Left ventricle myocardium superior (tissue), 1 donor: ENCODE measurements at regions not wholly inside any gene's neighbourhood (a gene's known extent, or its start where the extent isn't known, plus 50 kb on each side); places are given as distances from the start of the nearest gene placed in this dataset.

Experiments used
- ATAC-seq: fragments of 200-7000 bp; cut with Tn5 transposase; one replicate; pipeline ENCODE4 v1.9.1; 2020; ENCODE audit warnings: mild to moderate bottlenecking, moderate library complexity
- DNase-seq: peaks from one replicate; pipeline ENCODE4 v3.0.0-alpha.2; 2020
- intact Hi-C: fragments of 100-400 bp; cut with micrococcal nuclease; formaldehyde crosslinking; loops from one replicate; pipeline ENCODE4 v1.11.0; 2022
- donor health status: DM: no; HTN: yes; CAD: no; lungs with severe emphysema.

- intact Hi-C loops = no loop called here
- DNase-seq (no peak), ATAC-seq (no peak)
Measured at GRCh38 chr4:163816494-163816893, 322.0 kb downstream of the TMA16 start.

DNA sequence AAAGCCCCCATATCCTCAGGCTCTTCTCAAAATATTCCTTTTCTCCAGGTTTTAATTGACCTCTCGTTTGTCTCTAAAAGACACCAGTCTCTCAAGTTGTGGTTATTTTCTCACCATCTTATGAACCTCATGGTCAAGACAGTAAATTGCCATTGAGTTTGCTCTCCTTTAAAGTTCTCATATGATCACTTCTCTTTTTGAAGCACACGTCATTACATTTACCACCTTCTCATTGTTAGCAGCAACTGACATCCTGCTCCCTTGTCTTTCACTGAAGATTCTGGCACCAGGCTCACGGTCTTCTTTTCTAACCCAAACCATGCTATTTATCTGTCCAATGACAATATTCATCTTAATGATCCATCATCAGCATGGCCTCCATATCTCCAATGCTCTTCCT, 324.2 kb downstream of the TMA16 start:
- intact Hi-C loops = no loop called here
- ATAC-seq (no peak), DNase-seq (no peak)

GRCh38 chr4:163833669-163834068, 339.2 kb downstream of the TMA16 start:
- ATAC-seq (no peak), DNase-seq (no peak)
- intact Hi-C loops = no loop called here

- intact Hi-C loops = no loop called here
- ATAC-seq (no peak), DNase-seq (no peak)
Measured at GRCh38 chr4:163846008-163846407, 351.5 kb downstream of the TMA16 start.

- intact Hi-C loops = no loop called here
- no peak for ATAC-seq
- DNase-seq = no peak
Measured at GRCh38 chr4:163852246-163852645, 357.8 kb downstream of the TMA16 start.

DNA sequence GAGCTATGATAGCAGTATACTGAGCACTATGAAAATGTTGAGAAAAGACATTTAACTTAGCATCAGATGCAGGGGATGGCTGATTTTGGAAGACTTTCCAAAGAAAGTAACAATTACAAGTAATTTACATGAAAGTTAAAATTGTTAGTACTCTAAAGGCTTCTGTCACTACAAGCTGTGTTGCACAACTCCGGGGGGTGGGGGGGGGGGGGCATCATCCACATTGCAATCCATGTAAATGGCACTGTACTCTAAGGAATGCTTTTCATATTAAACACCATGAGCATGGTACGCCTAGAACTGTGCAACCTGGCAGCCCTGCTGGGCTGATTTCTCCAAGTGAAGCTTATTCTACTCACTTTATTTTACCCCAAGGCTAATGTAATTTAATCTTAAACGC, 363.4 kb downstream of the TMA16 start:
- ATAC-seq (no peak), DNase-seq (no peak)
- intact Hi-C loops = no loop called here

GRCh38 chr4:163858515-163858914, 364.0 kb downstream of the TMA16 start:
- no peak for DNase-seq
- intact Hi-C loops = no loop called here
- no peak for ATAC-seq

DNA sequence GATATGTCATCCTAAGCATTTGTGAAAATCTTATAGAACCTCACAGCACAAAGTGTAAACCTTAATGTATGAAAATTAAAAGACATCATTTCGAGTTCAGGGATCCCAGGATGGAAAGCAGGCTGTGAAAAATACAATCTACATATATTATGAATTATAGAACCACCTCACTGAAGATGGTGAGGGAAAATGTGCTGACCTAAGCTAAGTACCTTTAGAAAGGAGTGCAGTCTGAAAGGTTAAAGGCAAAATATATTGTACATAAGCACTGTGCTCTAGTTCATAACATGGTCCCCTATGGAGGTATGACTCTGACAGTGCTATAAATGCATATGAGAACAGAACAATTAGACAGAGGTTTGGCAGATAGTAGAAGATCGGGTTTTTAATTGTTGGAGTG, 368.6 kb downstream of the TMA16 start:
- no peak for DNase-seq
- intact Hi-C loops = no loop called here
- ATAC-seq = no peak

DNA sequence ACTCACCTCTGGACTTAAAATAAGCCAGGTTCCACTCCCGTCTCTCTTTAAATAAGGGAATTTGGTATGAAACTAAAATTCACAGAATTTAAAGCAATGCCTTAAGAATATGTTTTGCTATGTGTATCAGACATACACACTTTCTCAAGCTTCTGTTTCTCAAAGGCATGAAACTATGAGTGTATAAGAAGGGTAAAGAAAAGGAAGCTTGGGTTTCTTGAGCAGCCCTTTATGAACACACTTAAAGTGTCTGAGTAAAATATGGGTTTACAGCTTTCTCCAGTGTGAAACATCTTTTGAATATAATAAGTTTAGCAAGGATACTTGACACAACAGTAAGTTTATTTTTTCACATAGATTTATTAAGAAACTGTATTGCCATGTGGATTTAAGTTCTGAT, 370.5 kb downstream of the TMA16 start:
- intact Hi-C loops = no loop called here
- ATAC-seq (no peak), DNase-seq (no peak)

GRCh38 chr4:163866728-163867315, 372.3 kb downstream of the TMA16 start:
- ATAC-seq (no peak), DNase-seq (no peak)
- intact Hi-C loops = no loop called here

- intact Hi-C loops = no loop called here
- ATAC-seq = no peak
- no peak for DNase-seq
Measured at GRCh38 chr4:163868445-163868844, 374.0 kb downstream of the TMA16 start.

DNA sequence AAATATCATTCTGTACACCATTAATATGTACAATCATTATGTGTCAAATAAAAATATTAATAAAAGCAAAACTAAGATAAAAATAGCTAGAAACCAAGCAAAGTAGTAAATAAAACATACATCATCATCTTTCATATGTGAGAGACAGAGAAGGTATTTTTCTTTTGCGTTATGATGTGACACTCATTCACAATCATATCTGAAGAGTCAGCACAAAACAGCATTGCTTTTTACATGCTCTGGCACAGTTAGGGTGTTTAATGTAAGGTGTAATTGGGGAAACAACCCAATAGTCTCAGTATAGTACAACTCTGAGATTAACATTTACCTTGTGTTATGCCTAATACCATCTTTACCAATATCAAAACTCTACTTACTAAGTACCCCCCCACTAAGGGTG, 376.6 kb downstream of the TMA16 start:
- ATAC-seq (no peak), DNase-seq (no peak)
- intact Hi-C loops = no loop called here

GRCh38 chr4:163875327-163875726, 380.8 kb downstream of the TMA16 start:
- intact Hi-C loops = no loop called here
- no peak for ATAC-seq
- DNase-seq = no peak

DNA sequence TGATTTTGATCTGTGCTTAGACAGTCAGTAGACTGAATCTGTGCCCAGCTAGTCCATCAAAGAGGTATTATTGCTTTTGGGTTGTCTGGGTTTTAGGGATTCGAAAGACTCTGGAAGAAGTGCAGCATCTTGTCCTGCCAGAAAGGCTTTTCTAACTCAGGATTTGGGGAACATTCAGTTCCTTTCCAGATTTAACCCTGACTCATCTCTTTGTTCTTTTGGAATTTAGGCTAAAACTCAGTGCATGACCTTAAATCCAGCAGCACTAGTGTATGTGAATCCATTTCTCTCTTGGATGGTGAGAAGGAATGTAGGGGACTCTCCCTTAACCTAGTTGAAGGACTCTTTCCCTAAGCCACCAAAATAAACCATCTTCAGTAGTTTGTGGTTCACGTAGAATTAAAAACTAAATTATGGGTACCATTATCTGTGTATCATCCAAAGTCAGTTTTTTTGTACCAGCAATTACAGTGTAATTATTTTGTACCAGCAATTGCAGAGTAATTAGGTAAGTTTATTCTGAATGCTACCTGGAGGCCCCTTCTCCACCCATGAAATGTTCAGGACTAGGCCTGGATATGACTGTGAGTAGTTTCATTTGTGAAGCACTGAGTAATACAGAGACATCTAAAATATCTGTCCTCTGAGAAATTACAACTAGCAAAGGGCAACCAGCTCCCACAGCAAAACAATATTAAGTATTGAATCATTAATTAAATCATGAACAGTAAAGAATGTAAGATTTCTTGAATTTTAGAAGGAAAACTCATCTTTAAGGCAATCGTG, 384.0 kb downstream of the TMA16 start:
- intact Hi-C loops = no loop called here
- ATAC-seq = no peak

GRCh38 chr4:163892417-163892816, 397.9 kb downstream of the TMA16 start:
- intact Hi-C loops = no loop called here
- DNase-seq = no peak
- ATAC-seq = no peak

More for the DNA sequence above, 384.0 kb downstream of the TMA16 start:
- no peak for DNase-seq

- ATAC-seq (no peak), DNase-seq (no peak)
- intact Hi-C loops = no loop called here
Measured at GRCh38 chr4:163895378-163896005, 401.0 kb downstream of the TMA16 start.

- DNase-seq (no peak), ATAC-seq (no peak)
- intact Hi-C loops = no loop called here
Measured at GRCh38 chr4:163901319-163901718, 406.8 kb downstream of the TMA16 start.

DNA sequence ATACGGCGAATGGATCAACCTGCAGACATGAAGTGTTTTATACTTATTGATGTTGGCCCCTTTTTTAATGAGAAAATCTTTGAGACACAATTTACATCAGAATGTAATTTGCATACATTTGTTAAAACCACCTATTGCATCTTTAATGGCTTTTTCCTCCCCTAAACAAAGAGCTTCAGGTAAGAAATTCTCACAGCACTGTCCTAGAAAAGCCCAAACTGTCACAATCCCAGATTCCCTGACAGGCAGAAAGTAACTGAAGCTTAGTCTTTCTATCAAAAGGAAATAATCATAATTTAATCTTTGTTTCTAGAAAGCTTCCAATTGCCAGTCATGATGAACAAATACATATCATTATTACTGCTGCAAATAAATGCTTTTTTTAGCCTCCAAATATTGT, 407.9 kb downstream of the TMA16 start:
- ATAC-seq (no peak), DNase-seq (no peak)
- intact Hi-C loops = no loop called here

DNA sequence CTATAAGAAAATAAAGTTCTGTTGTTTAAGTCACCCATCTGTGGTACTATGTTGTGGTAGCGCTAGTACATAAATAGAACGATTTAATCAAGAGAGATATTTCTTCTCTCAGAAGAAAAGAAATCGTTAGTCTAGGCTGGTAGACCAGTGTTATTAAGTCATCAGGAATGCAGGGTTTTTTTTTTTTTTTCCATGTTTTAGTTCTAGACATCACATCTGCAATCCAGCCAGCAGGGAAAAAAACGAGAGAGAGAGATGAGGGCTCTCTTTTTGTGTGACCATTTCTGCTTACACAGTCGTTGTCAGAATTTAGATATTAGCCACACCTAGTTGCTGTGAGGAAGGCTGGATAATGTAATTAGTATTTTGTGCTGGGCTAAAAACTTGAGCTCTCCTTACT, 417.4 kb downstream of the TMA16 start:
- intact Hi-C loops = no loop called here
- DNase-seq (no peak), ATAC-seq (no peak)

DNA sequence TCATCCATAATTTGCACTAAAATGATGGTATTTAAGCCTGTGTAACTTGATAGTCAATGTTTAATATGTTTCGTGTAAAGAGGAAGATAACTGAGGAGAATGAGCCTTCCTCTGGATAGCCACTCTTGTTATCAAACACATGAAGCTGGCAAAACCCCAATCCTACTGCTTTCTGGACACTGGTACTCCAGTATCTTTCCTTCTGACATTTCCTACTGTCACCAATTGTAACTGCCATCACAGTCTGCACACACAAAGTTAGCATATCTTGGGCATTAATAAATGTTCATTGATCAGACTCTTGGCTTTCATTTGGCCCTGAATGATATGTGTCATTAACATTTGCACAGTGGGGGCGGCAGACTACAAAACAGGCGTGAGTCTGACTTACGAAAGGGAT, 419.1 kb downstream of the TMA16 start:
- ATAC-seq (no peak), DNase-seq (no peak)
- intact Hi-C loops = no loop called here

DNA sequence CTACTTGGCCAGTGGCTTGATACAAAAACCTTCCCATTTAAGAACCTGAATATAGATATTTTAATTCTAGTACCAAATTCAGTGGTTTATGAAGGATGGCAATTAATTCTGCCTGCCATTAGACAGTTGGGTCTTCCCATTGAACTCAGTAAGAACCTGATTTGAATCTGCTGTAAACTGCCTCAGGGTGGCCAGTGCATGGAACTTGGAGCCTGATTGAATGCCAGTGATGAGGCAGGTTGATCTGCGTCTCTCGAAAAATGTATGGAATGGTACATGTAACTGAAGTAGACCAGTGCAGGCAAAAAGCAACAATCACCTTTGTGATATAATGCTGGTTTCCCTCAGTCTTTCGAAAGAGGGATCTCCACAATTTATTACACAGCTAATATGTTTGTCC, 421.4 kb downstream of the TMA16 start:
- intact Hi-C loops = no loop called here
- ATAC-seq (no peak), DNase-seq (no peak)
